ENCODE measurements at regions not wholly inside any gene's neighbourhood (a gene's known extent, or its start where the extent isn't known, plus 50 kb on each side); places are given as distances from the start of the nearest gene placed in this dataset.

- Histone ChIP-seq H3K9ac (ENCODE audit: low read depth, low read length) (no peak overlapping the region), H2AFZ (ENCODE audit: low read depth, low read length) (no peak overlapping the region), H4K20me1 (ENCODE audit: insufficient read depth, low read length) (no peaks in the 10 kb centered on the region), H3K9me3 (ENCODE audit: insufficient read depth, low read length, severe bottlenecking) (no peaks in the 10 kb centered on the region), H3K4me1 (ENCODE audit: insufficient read depth, low read length) (peaks cover 6% of the 10 kb centered on the region), H3K27me3 (ENCODE audit: insufficient read depth, low read length, poor library complexity) (no peaks in the 10 kb centered on the region), H3K4me2 (ENCODE audit: insufficient read depth, low read length) (no peak overlapping the region), H3K79me2 (ENCODE audit: insufficient read depth, low read length) (no peaks in the 10 kb centered on the region), H3K27ac (ENCODE audit: low read length) (no peak overlapping the region), H3K4me3 (ENCODE audit: low read depth in 1 of 2, low read length in 2 of 2) (no peak overlapping the region), H3K36me3 (ENCODE audit: insufficient read depth, low read length) (no peaks in the 10 kb centered on the region)
- ATAC-seq (ENCODE audit: insufficient read depth, low read depth) (no peak), DNase-seq (no peak)
- TF ChIP-seq CTCF (IDR thresholded peaks at IDR 0.05; ENCODE audit: borderline replicate concordance, extremely low read depth, low read length, poor library complexity, severe bottlenecking), result no peak
- TF ChIP-seq EZH2 (IDR thresholded peaks at IDR 0.05; ENCODE audit: borderline replicate concordance, low read depth, low read length, severe bottlenecking), result no peak
Observed at GRCh38 chr2:117128461-117128860, 686.0 kb upstream of the DDX18 start.

- no peak overlapping the region for H2AFZ ChIP-seq (ENCODE audit: low read depth, low read length)
- H3K4me3 ChIP-seq (ENCODE audit: low read depth in 1 of 2, low read length in 2 of 2), result no peak overlapping the region
- TF ChIP-seq CTCF (IDR thresholded peaks at IDR 0.05; ENCODE audit: borderline replicate concordance, extremely low read depth, low read length, poor library complexity, severe bottlenecking) (no peak), EZH2 (IDR thresholded peaks at IDR 0.05; ENCODE audit: borderline replicate concordance, low read depth, low read length, severe bottlenecking) (no peak)
- no peak for DNase-seq
- H3K27me3 ChIP-seq (ENCODE audit: insufficient read depth, low read length, poor library complexity), result no peaks in the 10 kb centered on the region
- H3K79me2 ChIP-seq (ENCODE audit: insufficient read depth, low read length), result no peaks in the 10 kb centered on the region
- no peak overlapping the region for H3K27ac ChIP-seq (ENCODE audit: low read length)
- no peak overlapping the region for H3K4me2 ChIP-seq (ENCODE audit: insufficient read depth, low read length)
- H3K36me3 ChIP-seq (ENCODE audit: insufficient read depth, low read length), result no peaks in the 10 kb centered on the region
- ATAC-seq (ENCODE audit: insufficient read depth, low read depth), result no peak
- H4K20me1 ChIP-seq (ENCODE audit: insufficient read depth, low read length), result no peaks in the 10 kb centered on the region
- no peaks in the 10 kb centered on the region for H3K4me1 ChIP-seq (ENCODE audit: insufficient read depth, low read length)
- H3K9me3 ChIP-seq (ENCODE audit: insufficient read depth, low read length, severe bottlenecking), result no peaks in the 10 kb centered on the region
- no peak overlapping the region for H3K9ac ChIP-seq (ENCODE audit: low read depth, low read length)
Observed at GRCh38 chr2:117137371-117137770, 677.1 kb upstream of the DDX18 start.

- no peak overlapping the region for H3K4me3 ChIP-seq (ENCODE audit: low read depth in 1 of 2, low read length in 2 of 2)
- ATAC-seq (ENCODE audit: insufficient read depth, low read depth) (no peak), DNase-seq (no peak)
- no peak overlapping the region for H3K27ac ChIP-seq (ENCODE audit: low read length)
- H3K36me3 ChIP-seq (ENCODE audit: insufficient read depth, low read length), result no peaks in the 10 kb centered on the region
- H3K4me1 ChIP-seq (ENCODE audit: insufficient read depth, low read length), result no peaks in the 10 kb centered on the region
- no peak for TF ChIP-seq EZH2 (IDR thresholded peaks at IDR 0.05; ENCODE audit: borderline replicate concordance, low read depth, low read length, severe bottlenecking)
- no peak for TF ChIP-seq CTCF (IDR thresholded peaks at IDR 0.05; ENCODE audit: borderline replicate concordance, extremely low read depth, low read length, poor library complexity, severe bottlenecking)
- H4K20me1 ChIP-seq (ENCODE audit: insufficient read depth, low read length), result no peaks in the 10 kb centered on the region
- peaks cover 6% of the 10 kb centered on the region for H3K9me3 ChIP-seq (ENCODE audit: insufficient read depth, low read length, severe bottlenecking)
- no peaks in the 10 kb centered on the region for H3K27me3 ChIP-seq (ENCODE audit: insufficient read depth, low read length, poor library complexity)
- no peak overlapping the region for H3K9ac ChIP-seq (ENCODE audit: low read depth, low read length)
- no peaks in the 10 kb centered on the region for H3K79me2 ChIP-seq (ENCODE audit: insufficient read depth, low read length)
- H2AFZ ChIP-seq (ENCODE audit: low read depth, low read length), result no peak overlapping the region
- no peak overlapping the region for H3K4me2 ChIP-seq (ENCODE audit: insufficient read depth, low read length)
Observed at GRCh38 chr2:117169036-117169765, 645.3 kb upstream of the DDX18 start.

All from DND-41 (cell line).